ENCODE measurements at regions not wholly inside any gene's neighbourhood (a gene's known extent, or its start where the extent isn't known, plus 50 kb on each side); places are given as distances from the start of the nearest gene placed in this dataset.

- CTCF ChIA-PET = no interaction called here
These were observed 287.0 kb downstream of the KCNC2 start for GRCh38 chr12:74922642-74923041.

GRCh38 chr12:74941670-74942069, 268.0 kb downstream of the KCNC2 start:
- Histone ChIP-seq H3K9me3 (ENCODE audit: control insufficient read depth, insufficient read depth, low read length) (no peaks in the 10 kb centered on the region), H3K27ac (ENCODE audit: low read depth, low read length) (no peak overlapping the region), H3K4me3 (ENCODE audit: low read depth, low read length) (no peak overlapping the region), H3K27me3 (ENCODE audit: control insufficient read depth, insufficient read depth, low read length) (no peaks in the 10 kb centered on the region)
- TF ChIP-seq CTCF (IDR thresholded peaks at IDR 0.05; ENCODE audit: low read depth, low read length) = no peak
- DNase-seq (ENCODE audit: low read depth, low spot score) = no peak
- ChIA-PET POLR2A (no interaction called here), CTCF (no interaction called here)

More at GRCh38 chr12:74922642-74923041, 287.0 kb downstream of the KCNC2 start:
- no peak overlapping the region for H3K4me3 ChIP-seq (ENCODE audit: low read depth, low read length)
- TF ChIP-seq CTCF (IDR thresholded peaks at IDR 0.05; ENCODE audit: low read depth, low read length) = no peak
- no peaks in the 10 kb centered on the region for H3K27me3 ChIP-seq (ENCODE audit: control insufficient read depth, insufficient read depth, low read length)
- DNase-seq (ENCODE audit: low read depth, low spot score) = no peak
- H3K27ac ChIP-seq (ENCODE audit: low read depth, low read length) = no peak overlapping the region
- POLR2A ChIA-PET = no interaction called here
- H3K9me3 ChIP-seq (ENCODE audit: control insufficient read depth, insufficient read depth, low read length) = no peaks in the 10 kb centered on the region; the same call in 1 of the 2 replicates

- POLR2A ChIA-PET = no interaction called here
- CTCF ChIA-PET = no interaction called here
- no peak for DNase-seq (ENCODE audit: low read depth, low spot score)
- Histone ChIP-seq H3K27me3 (ENCODE audit: control insufficient read depth, insufficient read depth, low read length) (no peaks in the 10 kb centered on the region), H3K27ac (ENCODE audit: low read depth, low read length) (no peak overlapping the region), H3K4me3 (ENCODE audit: low read depth, low read length) (no peak overlapping the region), H3K9me3 (ENCODE audit: control insufficient read depth, insufficient read depth, low read length) (no peaks in the 10 kb centered on the region)
- no peak for TF ChIP-seq CTCF (IDR thresholded peaks at IDR 0.05; ENCODE audit: low read depth, low read length)
These were observed 263.9 kb downstream of the KCNC2 start for GRCh38 chr12:74945771-74946198.

- Histone ChIP-seq H3K9me3 (ENCODE audit: control insufficient read depth, insufficient read depth, low read length) (no peaks in the 10 kb centered on the region), H3K27me3 (ENCODE audit: control insufficient read depth, insufficient read depth, low read length) (no peaks in the 10 kb centered on the region), H3K27ac (ENCODE audit: low read depth, low read length) (no peak overlapping the region), H3K4me3 (ENCODE audit: low read depth, low read length) (no peak overlapping the region)
- ChIA-PET POLR2A (no interaction called here), CTCF (no interaction called here)
- TF ChIP-seq CTCF (IDR thresholded peaks at IDR 0.05; ENCODE audit: low read depth, low read length) = no peak
- DNase-seq (ENCODE audit: low read depth, low spot score) = no peak
These were observed 255.9 kb downstream of the KCNC2 start for GRCh38 chr12:74953697-74954096.

- TF ChIP-seq CTCF (IDR thresholded peaks at IDR 0.05; ENCODE audit: low read depth, low read length) = no peak
- H3K9me3 ChIP-seq (ENCODE audit: control insufficient read depth, insufficient read depth, low read length) = no peaks in the 10 kb centered on the region
- POLR2A ChIA-PET = no interaction called here
- CTCF ChIA-PET = no interaction called here
- H3K4me3 ChIP-seq (ENCODE audit: low read depth, low read length) = no peak overlapping the region
- no peak overlapping the region for H3K27ac ChIP-seq (ENCODE audit: low read depth, low read length)
- no peak for DNase-seq (ENCODE audit: low read depth, low spot score)
- H3K27me3 ChIP-seq (ENCODE audit: control insufficient read depth, insufficient read depth, low read length) = no peaks in the 10 kb centered on the region
These were observed 252.4 kb downstream of the KCNC2 start for GRCh38 chr12:74957231-74957630.
